ENCODE measurements at regions not wholly inside any gene's neighbourhood (a gene's known extent, or its start where the extent isn't known, plus 50 kb on each side); places are given as distances from the start of the nearest gene placed in this dataset.

DNA sequence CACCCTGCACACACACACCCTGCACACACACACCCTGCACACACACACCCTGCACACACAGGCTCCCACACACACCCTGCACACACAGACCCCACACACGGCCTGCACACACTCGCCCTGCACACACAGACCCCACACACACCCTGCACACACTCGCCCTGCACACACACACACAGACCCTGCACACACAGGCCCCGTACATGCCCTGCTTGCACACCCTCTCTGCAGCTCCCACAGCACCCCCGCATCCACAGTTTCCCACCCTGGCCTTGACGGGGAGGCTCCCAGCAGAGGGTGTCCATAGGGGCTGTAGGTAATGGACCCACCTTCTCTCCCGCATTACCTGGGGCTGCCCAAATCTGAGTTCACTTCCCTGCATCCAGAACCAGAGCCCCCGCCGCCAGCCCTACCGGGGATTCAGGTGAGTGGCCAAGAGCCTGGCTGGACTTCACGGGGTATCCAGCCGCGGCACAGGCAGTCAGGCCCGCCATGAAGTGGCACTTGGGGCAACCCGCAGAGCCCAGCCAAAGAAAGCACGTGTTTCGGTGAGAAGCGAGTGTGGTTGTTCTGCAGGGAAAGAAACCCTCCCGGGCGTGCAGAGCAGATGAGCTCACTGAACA is 88.6 kb upstream of the GPC1 start:
- Mint-ChIP-seq H3K9me3 (ENCODE audit: unreplicated experiment) (no peaks in the 10 kb centered on the region), H3K4me1 (ENCODE audit: unreplicated experiment) (no peaks in the 10 kb centered on the region), H3K27me3 (ENCODE audit: unreplicated experiment) (peaks cover 7% of the 10 kb centered on the region), H3K4me3 (ENCODE audit: unreplicated experiment) (no peak overlapping the region), H3K36me3 (ENCODE audit: low read depth, unreplicated experiment) (no peaks in the 10 kb centered on the region), H3K27ac (ENCODE audit: unreplicated experiment) (no peak overlapping the region)
- TF ChIP-seq, protein P1, sequence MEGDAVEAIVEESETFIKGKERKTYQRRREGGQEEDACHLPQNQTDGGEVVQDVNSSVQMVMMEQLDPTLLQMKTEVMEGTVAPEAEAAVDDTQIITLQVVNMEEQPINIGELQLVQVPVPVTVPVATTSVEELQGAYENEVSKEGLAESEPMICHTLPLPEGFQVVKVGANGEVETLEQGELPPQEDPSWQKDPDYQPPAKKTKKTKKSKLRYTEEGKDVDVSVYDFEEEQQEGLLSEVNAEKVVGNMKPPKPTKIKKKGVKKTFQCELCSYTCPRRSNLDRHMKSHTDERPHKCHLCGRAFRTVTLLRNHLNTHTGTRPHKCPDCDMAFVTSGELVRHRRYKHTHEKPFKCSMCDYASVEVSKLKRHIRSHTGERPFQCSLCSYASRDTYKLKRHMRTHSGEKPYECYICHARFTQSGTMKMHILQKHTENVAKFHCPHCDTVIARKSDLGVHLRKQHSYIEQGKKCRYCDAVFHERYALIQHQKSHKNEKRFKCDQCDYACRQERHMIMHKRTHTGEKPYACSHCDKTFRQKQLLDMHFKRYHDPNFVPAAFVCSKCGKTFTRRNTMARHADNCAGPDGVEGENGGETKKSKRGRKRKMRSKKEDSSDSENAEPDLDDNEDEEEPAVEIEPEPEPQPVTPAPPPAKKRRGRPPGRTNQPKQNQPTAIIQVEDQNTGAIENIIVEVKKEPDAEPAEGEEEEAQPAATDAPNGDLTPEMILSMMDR (IDR thresholded peaks at IDR 0.05; ENCODE audit: unreplicated experiment), result no peak
- DNase-seq (ENCODE audit: low spot score), result no peak

DNA sequence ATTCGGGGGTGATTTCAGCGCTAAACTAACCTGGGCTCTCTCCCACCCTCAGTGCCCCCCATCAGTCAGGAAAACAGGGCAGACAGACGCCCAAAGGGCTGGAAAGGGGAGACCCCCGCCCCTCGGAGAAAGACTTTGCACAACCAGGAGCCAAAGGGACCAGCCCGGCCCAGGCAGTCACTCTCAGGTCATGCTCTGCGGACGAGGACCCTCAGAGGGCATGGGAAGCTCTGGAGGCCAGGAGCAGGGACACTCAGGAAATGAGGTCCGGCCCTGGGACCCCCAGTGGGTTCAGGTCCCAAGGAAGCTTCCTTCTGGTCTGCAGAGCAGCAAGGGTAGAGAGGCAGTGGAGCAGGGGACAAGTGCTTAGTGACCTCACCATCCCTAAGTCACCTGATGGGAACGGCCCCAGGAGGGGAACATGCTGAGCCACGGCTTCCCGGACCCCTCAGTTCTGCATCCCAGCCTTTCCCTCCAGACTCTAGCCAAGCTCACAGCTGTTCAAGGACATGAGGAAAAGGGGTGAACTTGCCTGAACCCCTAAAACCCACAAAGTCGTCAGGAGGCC is 88.0 kb upstream of the GPC1 start:
- TF ChIP-seq, protein P1 (IDR thresholded peaks at IDR 0.05; ENCODE audit: unreplicated experiment), result no peak
- no peaks in the 10 kb centered on the region for H3K4me1 Mint-ChIP-seq (ENCODE audit: unreplicated experiment)
- no peak overlapping the region for H3K27ac Mint-ChIP-seq (ENCODE audit: unreplicated experiment)
- peaks cover 5% of the 10 kb centered on the region for H3K27me3 Mint-ChIP-seq (ENCODE audit: unreplicated experiment)
- H3K4me3 Mint-ChIP-seq (ENCODE audit: unreplicated experiment), result no peak overlapping the region
- no peaks in the 10 kb centered on the region for H3K36me3 Mint-ChIP-seq (ENCODE audit: low read depth, unreplicated experiment)
- no peak for DNase-seq (ENCODE audit: low spot score)
- H3K9me3 Mint-ChIP-seq (ENCODE audit: unreplicated experiment), result no peaks in the 10 kb centered on the region

DNA sequence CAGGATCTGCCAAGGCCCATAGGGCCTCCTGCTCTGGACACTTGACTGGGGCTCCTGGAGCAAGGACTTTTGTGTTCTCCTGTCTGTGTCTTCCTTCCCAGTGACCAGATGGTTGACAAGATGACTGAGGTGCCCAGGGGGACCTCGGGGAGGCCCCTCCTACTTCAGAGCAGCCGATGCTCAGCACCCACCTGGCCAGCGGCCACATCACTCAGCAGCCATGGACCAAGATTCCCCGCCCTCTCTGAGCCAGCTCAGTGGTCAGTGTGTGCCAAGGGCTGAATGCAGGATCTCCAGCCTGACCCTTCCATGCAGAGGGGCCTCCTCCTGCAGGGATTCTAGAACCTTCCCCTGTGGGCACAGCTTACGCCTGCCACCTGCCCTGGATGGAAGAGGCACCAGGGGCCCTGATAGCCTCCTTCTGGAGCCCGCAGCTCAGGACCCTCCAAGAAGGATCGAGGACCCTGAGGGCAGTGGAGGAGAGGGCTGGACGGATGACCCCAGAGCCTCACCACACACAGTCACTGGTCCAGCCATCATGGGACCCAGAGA is 87.4 kb upstream of the GPC1 start:
- H3K36me3 Mint-ChIP-seq (ENCODE audit: low read depth, unreplicated experiment), result no peaks in the 10 kb centered on the region
- H3K4me3 Mint-ChIP-seq (ENCODE audit: unreplicated experiment), result no peak overlapping the region

DNA sequence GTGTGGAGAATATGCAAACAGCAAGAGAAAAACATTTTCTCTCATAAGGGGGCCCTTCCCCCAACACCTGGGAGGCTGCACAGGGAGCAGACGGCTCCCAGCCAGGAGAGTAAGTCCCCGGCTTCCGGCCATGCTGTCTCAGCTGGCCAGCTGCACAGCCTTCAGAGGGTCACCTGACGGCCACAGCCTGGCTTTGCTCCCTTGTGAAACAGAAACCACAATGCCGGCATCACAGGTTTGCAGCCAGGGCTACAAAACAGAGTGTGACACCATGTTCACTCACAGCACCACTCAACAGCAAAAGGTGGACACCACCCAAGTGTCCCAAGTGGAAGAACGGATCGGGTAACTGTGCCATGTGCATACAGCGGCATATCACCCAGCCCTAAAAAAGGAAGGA is 86.9 kb upstream of the GPC1 start:
- H3K36me3 Mint-ChIP-seq (ENCODE audit: low read depth, unreplicated experiment), result no peaks in the 10 kb centered on the region
- H3K27ac Mint-ChIP-seq (ENCODE audit: unreplicated experiment), result peak overlapping the region; percentile 32
- no peaks in the 10 kb centered on the region for H3K9me3 Mint-ChIP-seq (ENCODE audit: unreplicated experiment)
- no peaks in the 10 kb centered on the region for H3K4me1 Mint-ChIP-seq (ENCODE audit: unreplicated experiment)
- H3K27me3 Mint-ChIP-seq (ENCODE audit: unreplicated experiment), result peaks cover 5% of the 10 kb centered on the region
- no peak for DNase-seq (ENCODE audit: low spot score)
- no peak overlapping the region for H3K4me3 Mint-ChIP-seq (ENCODE audit: unreplicated experiment)
- TF ChIP-seq, protein P1 (IDR thresholded peaks at IDR 0.05; ENCODE audit: unreplicated experiment), result no peak

More for the DNA sequence above, 87.4 kb upstream of the GPC1 start:
- H3K27ac Mint-ChIP-seq (ENCODE audit: unreplicated experiment), result no peak overlapping the region
- DNase-seq (ENCODE audit: low spot score), result no peak
- no peaks in the 10 kb centered on the region for H3K9me3 Mint-ChIP-seq (ENCODE audit: unreplicated experiment)
- peaks cover 5% of the 10 kb centered on the region for H3K27me3 Mint-ChIP-seq (ENCODE audit: unreplicated experiment)
- TF ChIP-seq, protein P1 (IDR thresholded peaks at IDR 0.05; ENCODE audit: unreplicated experiment), result no peak
- no peaks in the 10 kb centered on the region for H3K4me1 Mint-ChIP-seq (ENCODE audit: unreplicated experiment)
